ENCODE measurements at regions not wholly inside any gene's neighbourhood (a gene's known extent, or its start where the extent isn't known, plus 50 kb on each side); places are given as distances from the start of the nearest gene placed in this dataset.

DNA sequence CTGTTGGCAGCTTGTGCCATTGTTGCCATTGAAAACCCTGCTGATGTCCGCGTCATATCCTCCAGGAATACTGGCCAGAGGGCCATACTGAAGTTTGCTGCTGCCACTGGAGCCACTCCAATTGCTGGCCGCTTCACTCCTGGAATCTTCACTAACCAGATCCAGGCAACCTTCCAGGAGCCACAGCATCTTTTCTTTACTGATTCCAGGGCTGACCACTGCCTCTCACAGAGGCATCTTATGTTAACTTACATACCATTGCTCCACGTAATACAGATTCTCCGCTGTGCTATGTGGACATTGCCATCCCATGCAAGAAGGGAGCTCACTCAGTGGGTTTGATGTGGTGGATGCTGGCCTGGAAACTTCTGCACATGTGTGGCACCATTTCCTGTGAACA lies 221.8 kb upstream of the FAM83B start:
- H3K9me3 Mint-ChIP-seq, result peaks cover 6% of the 10 kb centered on the region
- no peaks in the 10 kb centered on the region for H3K27me3 Mint-ChIP-seq

DNA sequence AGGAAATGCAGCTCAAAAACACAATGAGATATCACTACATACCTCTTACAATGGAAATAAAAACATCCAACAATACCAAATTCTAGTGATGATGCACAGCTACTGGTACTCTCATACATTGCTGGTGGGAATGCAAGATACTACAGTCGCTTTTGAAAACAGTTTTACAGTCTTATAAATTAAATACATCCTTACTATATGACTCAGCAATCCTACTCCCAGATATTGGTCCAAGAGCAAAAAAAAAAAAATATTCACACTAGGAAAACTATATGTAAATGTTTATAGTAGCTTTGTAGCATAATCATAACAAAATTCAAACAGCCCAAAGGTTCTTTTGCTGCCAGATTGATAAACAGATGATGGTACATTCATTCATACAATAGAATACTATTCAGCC lies 217.4 kb upstream of the FAM83B start:
- H3K27ac Mint-ChIP-seq, result no peak overlapping the region
- ATAC-seq, result no peak
- no peaks in the 10 kb centered on the region for H3K27me3 Mint-ChIP-seq
- DNase-seq (ENCODE audit: low spot score), result no peak
- no peaks in the 10 kb centered on the region for H3K4me1 Mint-ChIP-seq (ENCODE audit: low read depth in 2 of 2)
- H3K4me3 Mint-ChIP-seq, result no peak overlapping the region
- H3K36me3 Mint-ChIP-seq, result no peaks in the 10 kb centered on the region
- H3K9me3 Mint-ChIP-seq, result peaks cover 13% of the 10 kb centered on the region

More for the DNA sequence above, 221.8 kb upstream of the FAM83B start:
- H3K36me3 Mint-ChIP-seq, result no peaks in the 10 kb centered on the region
- no peak overlapping the region for H3K27ac Mint-ChIP-seq
- DNase-seq (ENCODE audit: low spot score) (no peak), ATAC-seq (no peak)
- H3K4me3 Mint-ChIP-seq, result no peak overlapping the region
- H3K4me1 Mint-ChIP-seq (ENCODE audit: low read depth in 2 of 2), result no peaks in the 10 kb centered on the region

DNA sequence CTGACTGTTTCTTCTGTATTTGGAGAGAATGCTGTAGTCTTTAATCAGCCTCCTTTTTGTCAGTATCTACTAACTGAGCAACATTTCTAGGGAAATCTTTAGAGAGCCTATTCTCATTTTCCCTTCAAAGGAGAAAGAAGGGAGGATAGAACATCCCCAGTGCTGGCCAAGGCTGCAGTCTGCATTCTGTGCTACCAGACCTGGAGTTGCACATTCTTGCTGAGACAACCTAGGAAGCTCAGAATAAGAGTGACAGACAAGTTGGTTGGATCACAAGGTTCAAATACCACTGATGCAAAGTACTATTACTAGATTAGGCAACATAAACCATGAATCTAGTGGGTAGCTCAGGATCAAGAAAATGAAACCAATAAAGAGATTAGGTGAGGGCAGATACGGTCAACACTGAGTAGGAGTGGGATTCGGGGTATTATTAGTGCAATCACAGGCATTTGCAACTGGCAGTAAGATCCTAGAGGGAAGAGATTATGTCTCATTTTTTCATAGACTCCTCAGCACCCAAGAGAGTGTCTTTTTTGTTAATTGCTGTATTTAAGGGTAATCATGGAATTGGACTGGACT lies 213.5 kb upstream of the FAM83B start:
- Mint-ChIP-seq H3K4me3 (no peak overlapping the region), H3K27me3 (no peaks in the 10 kb centered on the region), H3K9me3 (peaks cover 7% of the 10 kb centered on the region), H3K27ac (no peak overlapping the region), H3K36me3 (no peaks in the 10 kb centered on the region), H3K4me1 (ENCODE audit: low read depth in 2 of 2) (no peaks in the 10 kb centered on the region)
- ATAC-seq, result no peak
- DNase-seq (ENCODE audit: low spot score), result no peak

DNA sequence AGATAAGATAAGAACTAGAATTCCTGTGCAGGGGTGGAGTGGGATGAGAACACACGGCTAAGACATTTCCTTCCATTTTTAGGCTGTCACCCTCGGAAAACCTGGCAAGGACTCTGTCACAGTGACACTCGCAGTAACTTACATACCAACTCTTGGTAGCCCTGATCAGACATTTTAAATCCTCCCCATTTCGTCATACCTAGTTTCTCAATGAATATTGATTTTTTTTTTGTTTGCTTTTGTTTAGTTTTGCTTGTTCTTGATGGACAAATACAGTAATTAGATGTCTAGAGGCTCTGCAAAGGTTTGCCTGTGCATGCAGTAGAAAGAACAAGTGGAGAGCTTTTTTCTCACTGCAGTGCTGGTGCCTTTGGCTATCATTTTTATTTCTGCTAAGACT lies 213.0 kb upstream of the FAM83B start:
- no peaks in the 10 kb centered on the region for H3K4me1 Mint-ChIP-seq (ENCODE audit: low read depth in 2 of 2)
- no peak overlapping the region for H3K27ac Mint-ChIP-seq
- ATAC-seq, result no peak
- H3K36me3 Mint-ChIP-seq, result no peaks in the 10 kb centered on the region
- H3K9me3 Mint-ChIP-seq, result peaks cover 7% of the 10 kb centered on the region
- no peaks in the 10 kb centered on the region for H3K27me3 Mint-ChIP-seq
- no peak overlapping the region for H3K4me3 Mint-ChIP-seq
- DNase-seq (ENCODE audit: low spot score), result no peak

DNA sequence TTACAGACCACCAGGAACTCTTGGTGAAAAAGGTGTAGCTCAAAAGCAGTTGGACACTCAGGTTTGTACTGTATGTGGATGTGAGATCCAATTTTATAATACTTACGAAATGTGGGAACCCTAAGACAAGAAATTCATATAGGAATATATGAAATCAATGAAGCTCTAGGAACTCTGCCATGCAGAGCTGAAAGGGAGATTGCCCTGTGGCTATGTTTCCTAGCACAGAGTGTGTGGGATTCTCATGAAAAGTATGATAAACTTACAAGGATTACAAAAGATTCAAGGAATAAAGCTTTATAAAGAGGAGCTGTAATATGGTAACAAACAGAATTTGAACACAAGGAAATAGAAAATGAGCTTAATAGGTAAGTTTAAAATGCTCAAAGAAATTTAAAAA lies 205.7 kb upstream of the FAM83B start:
- no peaks in the 10 kb centered on the region for H3K27me3 Mint-ChIP-seq
- ATAC-seq, result no peak
- H3K27ac Mint-ChIP-seq, result no peak overlapping the region
- DNase-seq (ENCODE audit: low spot score), result no peak
- no peaks in the 10 kb centered on the region for H3K4me1 Mint-ChIP-seq (ENCODE audit: low read depth in 2 of 2)
- no peaks in the 10 kb centered on the region for H3K36me3 Mint-ChIP-seq
- H3K9me3 Mint-ChIP-seq, result no peaks in the 10 kb centered on the region
- no peak overlapping the region for H3K4me3 Mint-ChIP-seq

DNA sequence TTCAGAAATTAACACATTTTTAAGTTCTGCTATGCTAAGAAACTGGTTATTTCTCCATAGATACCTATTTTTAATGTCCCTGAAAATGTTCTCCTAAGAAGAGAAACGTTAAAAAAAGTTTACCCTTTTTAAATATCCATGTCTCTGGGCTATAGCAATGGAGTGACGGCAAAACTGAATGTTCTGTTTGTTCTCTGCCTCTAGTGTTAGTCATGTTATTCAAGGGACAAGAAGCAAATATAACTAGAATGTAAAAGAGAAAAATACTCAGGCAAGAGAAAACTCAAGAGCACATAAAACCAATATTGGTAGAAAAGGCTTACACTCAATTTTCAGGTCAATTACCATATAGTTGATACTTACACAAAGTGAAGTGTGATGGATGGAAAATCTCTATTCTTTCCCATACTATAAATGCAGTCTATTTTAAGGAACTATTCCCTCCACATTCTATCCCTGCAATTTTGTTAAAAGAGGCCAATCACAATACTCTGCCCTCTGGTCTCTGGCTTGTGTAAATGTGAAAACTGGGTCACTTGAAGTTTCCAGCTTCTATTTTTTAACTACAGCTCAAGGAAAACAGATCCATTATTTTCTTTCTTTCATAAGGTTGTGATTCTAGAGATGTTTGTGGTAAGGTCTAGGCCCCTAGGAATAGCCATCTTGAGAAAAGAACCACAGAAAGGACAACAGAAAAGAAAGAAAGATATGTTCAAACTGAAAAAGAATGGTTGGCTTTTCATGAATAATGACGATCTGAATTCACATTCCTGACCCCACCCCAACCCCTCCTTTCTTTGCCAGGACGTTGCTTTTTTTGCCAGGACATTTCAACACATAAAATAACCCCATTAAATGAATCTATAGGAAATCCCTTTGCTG lies 200.3 kb upstream of the FAM83B start:
- H3K4me3 Mint-ChIP-seq, result no peak overlapping the region
- no peak overlapping the region for H3K27ac Mint-ChIP-seq
- no peaks in the 10 kb centered on the region for H3K4me1 Mint-ChIP-seq (ENCODE audit: low read depth in 2 of 2)
- peaks cover 8% of the 10 kb centered on the region for H3K9me3 Mint-ChIP-seq
- no peak for DNase-seq (ENCODE audit: low spot score)
- ATAC-seq, result no peak
- no peaks in the 10 kb centered on the region for H3K27me3 Mint-ChIP-seq
- no peaks in the 10 kb centered on the region for H3K36me3 Mint-ChIP-seq

DNA sequence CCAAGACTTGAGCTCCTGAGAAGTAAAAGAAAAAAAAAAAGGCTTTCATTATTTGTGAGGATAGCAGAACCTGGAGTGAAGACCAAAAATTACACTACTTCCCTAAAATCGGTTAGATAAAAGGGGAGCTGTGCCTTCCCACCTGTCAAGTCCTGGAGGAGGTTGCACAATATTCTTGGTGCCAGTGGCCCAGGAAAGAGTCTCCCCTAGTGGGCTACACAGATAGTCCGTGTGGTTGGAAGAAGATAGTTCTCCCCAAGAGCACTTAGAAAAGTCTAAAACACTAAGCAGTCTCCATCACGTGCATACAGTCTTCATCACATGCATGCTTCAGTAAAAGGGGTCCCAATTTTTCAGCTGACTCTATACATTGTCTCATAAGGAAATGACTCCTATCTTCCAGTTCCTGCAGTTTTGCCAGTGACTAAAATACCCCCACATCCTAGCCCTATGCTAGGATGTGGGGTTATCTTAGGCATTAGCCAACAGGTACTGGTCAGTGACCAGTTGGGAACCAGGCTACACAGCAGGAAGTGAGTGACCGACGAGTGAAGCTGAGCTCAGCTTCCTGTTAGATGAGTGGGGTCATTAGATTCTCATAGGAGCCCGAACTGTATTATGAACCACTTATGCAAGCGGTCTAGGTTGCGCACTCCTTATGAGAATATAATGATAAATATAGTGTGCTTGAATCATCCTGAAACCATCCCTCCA lies 199.5 kb upstream of the FAM83B start:
- ATAC-seq, result no peak
- Mint-ChIP-seq H3K36me3 (no peaks in the 10 kb centered on the region), H3K4me1 (ENCODE audit: low read depth in 2 of 2) (no peaks in the 10 kb centered on the region), H3K4me3 (no peak overlapping the region), H3K9me3 (peaks cover 8% of the 10 kb centered on the region), H3K27ac (no peak overlapping the region), H3K27me3 (no peaks in the 10 kb centered on the region)
- DNase-seq (ENCODE audit: low spot score), result no peak

DNA sequence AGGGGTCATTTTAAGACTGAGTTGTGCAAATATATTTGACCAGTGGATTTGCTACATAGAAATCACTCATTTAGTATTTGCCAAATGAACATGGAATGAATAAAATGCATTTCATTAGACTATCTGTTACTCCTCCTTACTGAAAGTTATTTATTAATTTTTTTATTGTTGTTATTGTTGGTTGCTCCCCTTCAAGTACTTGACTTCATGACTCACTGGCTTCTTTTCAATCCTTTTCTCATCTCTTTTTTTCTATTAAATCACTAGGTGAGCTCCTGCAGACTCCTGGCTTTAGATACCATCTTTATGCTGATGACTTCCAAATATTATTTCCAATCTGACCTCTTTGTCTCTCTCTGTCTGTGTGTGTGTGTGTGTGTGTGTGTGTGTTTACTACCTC lies 192.2 kb upstream of the FAM83B start:
- no peak overlapping the region for H3K4me3 Mint-ChIP-seq
- no peaks in the 10 kb centered on the region for H3K27me3 Mint-ChIP-seq
- DNase-seq (ENCODE audit: low spot score) (no peak), ATAC-seq (no peak)
- no peaks in the 10 kb centered on the region for H3K4me1 Mint-ChIP-seq (ENCODE audit: low read depth in 2 of 2)
- no peaks in the 10 kb centered on the region for H3K36me3 Mint-ChIP-seq
- peaks cover 20% of the 10 kb centered on the region for H3K9me3 Mint-ChIP-seq
- no peak overlapping the region for H3K27ac Mint-ChIP-seq

DNA sequence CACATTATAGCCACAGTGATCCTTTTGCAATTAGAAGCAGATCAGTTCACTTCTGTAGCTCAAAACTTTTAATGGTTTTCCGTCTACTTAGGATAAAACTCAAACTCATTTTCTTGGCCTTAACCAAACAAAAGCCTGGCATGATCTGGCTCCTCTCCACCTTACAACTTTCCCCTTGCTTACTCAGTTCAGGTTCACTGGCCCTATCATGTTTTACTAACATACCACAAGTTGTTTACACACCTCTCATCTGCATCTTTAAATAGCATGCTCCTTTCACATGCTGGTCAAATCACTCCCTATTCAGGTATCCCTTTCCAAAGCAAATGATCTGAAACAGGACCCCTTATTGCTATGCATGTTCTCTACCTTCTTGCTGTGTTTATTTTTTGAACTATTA lies 191.4 kb upstream of the FAM83B start:
- Mint-ChIP-seq H3K4me3 (no peak overlapping the region), H3K36me3 (no peaks in the 10 kb centered on the region), H3K27ac (no peak overlapping the region), H3K4me1 (ENCODE audit: low read depth in 2 of 2) (no peaks in the 10 kb centered on the region), H3K9me3 (peaks cover 20% of the 10 kb centered on the region), H3K27me3 (no peaks in the 10 kb centered on the region)
- no peak for ATAC-seq
- DNase-seq (ENCODE audit: low spot score), result no peak

DNA sequence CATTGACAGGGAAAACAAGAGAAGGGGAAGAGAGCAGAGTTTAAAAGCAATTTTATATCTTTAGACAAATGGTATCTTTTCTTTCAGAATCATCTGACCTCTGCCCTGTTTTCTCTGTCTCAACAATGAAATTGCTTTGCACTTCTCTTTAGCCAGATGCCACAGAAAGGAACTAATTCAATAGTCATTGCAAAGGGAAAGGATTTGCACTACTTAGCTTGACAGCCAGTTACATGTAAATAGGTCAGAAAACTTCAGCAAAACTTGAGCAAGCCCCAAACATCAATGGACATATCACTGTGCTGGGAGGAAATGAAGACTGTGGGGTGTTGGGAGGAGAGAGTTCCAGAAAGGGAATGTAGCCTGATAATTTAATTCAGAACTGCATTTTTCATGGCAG lies 181.3 kb upstream of the FAM83B start:
- peaks cover 8% of the 10 kb centered on the region for H3K9me3 Mint-ChIP-seq
- no peak overlapping the region for H3K4me3 Mint-ChIP-seq
- ATAC-seq (no peak), DNase-seq (ENCODE audit: low spot score) (no peak)
- H3K27me3 Mint-ChIP-seq, result no peaks in the 10 kb centered on the region
- H3K4me1 Mint-ChIP-seq (ENCODE audit: low read depth in 2 of 2), result no peaks in the 10 kb centered on the region
- no peaks in the 10 kb centered on the region for H3K36me3 Mint-ChIP-seq
- H3K27ac Mint-ChIP-seq, result no peak overlapping the region

DNA sequence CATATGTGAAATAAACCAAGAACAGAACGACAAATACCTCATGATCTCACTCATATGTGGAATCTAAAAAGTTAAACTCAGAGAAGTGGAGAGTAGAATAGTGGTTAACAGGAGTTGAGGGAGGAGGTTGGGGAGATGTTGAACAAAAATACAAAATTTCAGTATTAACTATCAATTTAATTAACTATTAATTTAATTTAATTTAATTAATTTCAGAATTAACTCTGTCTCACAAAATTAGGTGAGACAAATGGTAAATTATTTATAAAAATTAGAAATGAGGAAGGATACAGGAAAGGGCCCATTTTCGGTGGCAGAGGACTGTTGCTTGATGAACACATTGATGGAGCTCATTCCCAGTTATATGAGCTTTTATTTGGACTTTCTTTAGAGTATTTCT lies 166.0 kb upstream of the FAM83B start:
- no peak for ATAC-seq
- Mint-ChIP-seq H3K27me3 (no peaks in the 10 kb centered on the region), H3K4me3 (no peak overlapping the region), H3K36me3 (peaks cover 5% of the 10 kb centered on the region), H3K9me3 (peaks cover 8% of the 10 kb centered on the region), H3K27ac (no peak overlapping the region), H3K4me1 (ENCODE audit: low read depth in 2 of 2) (no peaks in the 10 kb centered on the region)
- DNase-seq (ENCODE audit: low spot score), result no peak

DNA sequence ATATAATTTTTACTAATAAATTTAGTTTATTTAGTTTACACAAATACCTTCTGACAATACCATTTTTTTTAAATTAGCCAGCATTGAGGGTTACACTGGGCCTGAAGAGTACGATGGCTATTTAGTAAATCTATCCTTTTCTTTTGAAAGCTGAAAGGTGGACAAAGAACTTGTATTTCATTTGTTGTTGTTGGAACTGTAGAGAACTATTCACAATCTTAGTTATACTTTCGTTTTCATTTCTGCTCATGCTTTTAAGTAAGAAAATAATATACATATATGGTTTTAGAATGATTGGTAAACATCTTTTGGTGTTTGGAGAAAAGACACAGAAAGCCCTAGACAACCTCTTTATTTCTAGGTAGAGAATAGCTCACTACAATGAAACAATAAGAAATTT lies 165.3 kb upstream of the FAM83B start:
- Mint-ChIP-seq H3K27ac (no peak overlapping the region), H3K9me3 (peaks cover 8% of the 10 kb centered on the region), H3K4me3 (no peak overlapping the region), H3K4me1 (ENCODE audit: low read depth in 2 of 2) (no peaks in the 10 kb centered on the region), H3K36me3 (peaks cover 5% of the 10 kb centered on the region), H3K27me3 (no peaks in the 10 kb centered on the region)
- ATAC-seq (no peak), DNase-seq (ENCODE audit: low spot score) (no peak)

DNA sequence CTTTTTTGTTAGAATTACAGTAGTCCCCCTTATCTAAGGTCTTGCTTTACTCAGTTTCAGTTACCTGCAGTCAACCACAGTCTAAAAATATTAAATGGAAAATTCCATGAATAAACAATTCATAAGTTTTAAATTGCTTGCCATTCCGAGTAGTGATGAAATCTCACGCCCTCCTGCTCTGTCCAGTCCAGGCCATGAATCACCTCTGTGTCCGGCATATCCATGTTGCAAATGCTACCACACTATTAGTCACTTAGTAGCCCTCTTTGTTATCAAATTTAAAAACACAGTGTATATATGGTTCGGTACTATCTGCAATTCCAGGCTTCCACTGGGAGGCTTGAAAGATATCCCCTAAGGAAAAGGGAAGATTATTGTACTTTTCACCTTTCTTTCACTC lies 164.6 kb upstream of the FAM83B start:
- peaks cover 8% of the 10 kb centered on the region for H3K9me3 Mint-ChIP-seq
- peaks cover 5% of the 10 kb centered on the region for H3K36me3 Mint-ChIP-seq
- no peaks in the 10 kb centered on the region for H3K27me3 Mint-ChIP-seq
- no peaks in the 10 kb centered on the region for H3K4me1 Mint-ChIP-seq (ENCODE audit: low read depth in 2 of 2)
- no peak overlapping the region for H3K27ac Mint-ChIP-seq
- no peak for DNase-seq (ENCODE audit: low spot score)
- no peak overlapping the region for H3K4me3 Mint-ChIP-seq
- ATAC-seq, result no peak

DNA sequence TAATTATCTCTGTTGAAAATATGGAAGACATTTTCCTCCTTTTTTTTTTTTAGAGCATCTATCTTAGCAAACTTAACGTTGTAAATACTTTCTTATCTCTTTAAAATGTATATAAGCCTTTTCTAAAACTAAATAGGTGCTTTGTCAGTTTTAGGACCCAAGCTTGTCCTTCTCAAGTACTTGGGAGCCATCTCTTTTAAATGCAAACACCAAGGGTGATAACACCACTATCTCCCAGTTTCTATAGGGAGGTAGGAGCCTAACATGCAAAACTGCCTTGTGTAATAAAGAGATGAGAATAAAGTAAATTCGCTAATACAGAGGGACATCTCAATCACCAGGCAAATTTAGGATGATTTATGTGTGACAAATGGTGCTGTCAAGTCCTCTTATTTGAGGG lies 157.0 kb upstream of the FAM83B start:
- Mint-ChIP-seq H3K27ac (no peak overlapping the region), H3K4me1 (ENCODE audit: low read depth in 2 of 2) (no peaks in the 10 kb centered on the region), H3K4me3 (no peak overlapping the region), H3K36me3 (no peaks in the 10 kb centered on the region), H3K9me3 (peaks cover 4% of the 10 kb centered on the region), H3K27me3 (no peaks in the 10 kb centered on the region)
- ATAC-seq (no peak), DNase-seq (ENCODE audit: low spot score) (no peak)

Measured in natural killer cell treated with Interleukin-12 subunit alpha and Interleukin-12 subunit beta and Interleukin-15 and Interleukin-18, amount 100 ng/mL, for 72 hours (primary cell).